ENCODE measurements at regions not wholly inside any gene's neighbourhood (a gene's known extent, or its start where the extent isn't known, plus 50 kb on each side); places are given as distances from the start of the nearest gene placed in this dataset.

GRCh38 chr2:120867290-120868241 lies 131.9 kb downstream of the GLI2 start:
- TF ChIP-seq CTCF (IDR thresholded peaks at IDR 0.05; ENCODE audit: extremely low read depth, missing control alignments): no peak
- DNase-seq (ENCODE audit: low spot score): no peak

- no peak for DNase-seq (ENCODE audit: low spot score)
- TF ChIP-seq CTCF (IDR thresholded peaks at IDR 0.05; ENCODE audit: extremely low read depth, missing control alignments): no peak
Measured at GRCh38 chr2:120868366-120868765, 132.7 kb downstream of the GLI2 start.

DNA sequence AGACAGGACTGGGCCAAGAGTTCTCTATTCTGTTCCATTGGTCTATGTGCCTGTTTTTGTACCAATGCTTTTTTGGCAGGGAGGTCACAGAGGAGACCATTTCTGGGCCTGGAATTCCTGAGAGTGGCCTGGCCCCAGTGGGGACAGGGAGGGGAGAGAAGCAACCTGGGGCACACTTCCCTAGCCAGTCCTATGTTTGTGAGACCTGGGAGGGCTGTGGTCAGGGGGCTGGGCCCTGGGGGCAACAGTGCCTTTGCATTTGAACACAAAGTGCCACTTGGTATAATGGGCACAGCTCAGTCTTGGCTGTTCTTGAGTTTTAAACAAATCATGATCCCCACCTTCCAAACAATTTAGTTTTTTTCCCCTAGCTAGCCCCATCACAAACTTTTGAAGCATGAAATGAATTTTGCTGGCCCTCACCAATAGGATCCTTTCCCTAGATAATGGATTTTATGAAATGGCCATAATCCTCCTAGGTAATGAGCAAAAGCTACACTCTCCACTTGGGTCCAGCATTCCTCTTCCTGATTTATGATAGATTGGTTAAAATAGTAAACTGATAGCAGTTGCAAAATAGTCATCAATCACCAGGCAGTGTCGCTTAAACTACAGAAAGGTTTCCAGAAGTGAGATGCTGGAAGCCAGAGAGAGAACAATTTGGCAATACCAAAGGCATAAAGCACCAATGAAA lies 133.5 kb downstream of the GLI2 start:
- TF ChIP-seq CTCF (IDR thresholded peaks at IDR 0.05; ENCODE audit: extremely low read depth, missing control alignments): no peak
- DNase-seq (ENCODE audit: low spot score): no peak

DNA sequence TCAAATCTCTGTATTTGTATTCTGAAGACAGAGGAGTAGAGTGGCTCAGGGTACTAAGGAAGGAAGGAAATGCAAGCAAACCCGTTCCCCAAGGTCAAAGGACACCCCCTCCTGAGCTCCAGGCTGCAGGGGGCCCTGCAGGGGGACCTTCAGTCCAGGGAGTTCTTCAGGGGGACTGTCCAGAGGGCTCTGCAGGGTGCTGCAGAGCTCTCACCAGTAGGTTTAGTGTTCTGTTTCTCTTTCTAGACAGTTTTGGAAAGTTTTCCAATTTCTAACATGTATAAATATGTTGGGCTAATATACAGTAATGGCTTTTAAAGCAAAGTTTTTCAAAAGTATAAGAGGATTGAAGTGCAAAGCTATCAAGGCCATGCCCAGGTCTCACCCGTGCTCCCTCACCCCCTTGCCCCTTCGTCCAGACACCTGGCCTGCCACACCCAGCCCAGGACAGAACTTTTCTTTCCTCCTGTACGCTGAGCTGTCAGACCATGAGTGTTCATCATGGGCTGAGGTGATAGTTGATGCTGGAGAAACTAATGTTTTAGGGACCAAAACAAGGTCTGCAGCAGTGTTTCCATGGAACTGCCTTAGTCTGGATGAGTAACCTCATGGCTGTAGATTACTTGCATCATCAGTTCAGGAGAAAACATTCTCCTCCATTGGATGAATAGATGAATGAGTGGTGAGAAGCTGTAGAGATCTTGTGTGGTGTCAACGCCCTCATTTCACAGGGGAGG lies 134.2 kb downstream of the GLI2 start:
- TF ChIP-seq CTCF (IDR thresholded peaks at IDR 0.05; ENCODE audit: extremely low read depth, missing control alignments): no peak
- no peak for DNase-seq (ENCODE audit: low spot score)

DNA sequence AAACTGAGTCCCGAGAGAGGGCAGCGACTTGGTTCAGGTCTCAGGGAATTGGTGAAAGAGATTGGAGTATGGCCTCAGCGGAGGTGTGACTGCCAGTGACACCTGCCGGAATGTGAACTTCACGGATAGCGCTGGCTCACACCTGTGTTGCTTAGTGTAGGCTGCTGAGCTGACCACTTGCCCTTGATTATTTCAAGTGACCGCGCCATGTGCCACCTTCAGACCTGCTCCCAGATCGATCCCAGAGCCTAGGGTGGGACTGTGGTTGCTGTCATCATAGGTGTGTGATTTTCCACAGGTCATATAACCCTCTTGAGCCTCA lies 134.8 kb downstream of the GLI2 start:
- no peak for TF ChIP-seq CTCF (IDR thresholded peaks at IDR 0.05; ENCODE audit: extremely low read depth, missing control alignments)
- DNase-seq (ENCODE audit: low spot score): no peak

DNA sequence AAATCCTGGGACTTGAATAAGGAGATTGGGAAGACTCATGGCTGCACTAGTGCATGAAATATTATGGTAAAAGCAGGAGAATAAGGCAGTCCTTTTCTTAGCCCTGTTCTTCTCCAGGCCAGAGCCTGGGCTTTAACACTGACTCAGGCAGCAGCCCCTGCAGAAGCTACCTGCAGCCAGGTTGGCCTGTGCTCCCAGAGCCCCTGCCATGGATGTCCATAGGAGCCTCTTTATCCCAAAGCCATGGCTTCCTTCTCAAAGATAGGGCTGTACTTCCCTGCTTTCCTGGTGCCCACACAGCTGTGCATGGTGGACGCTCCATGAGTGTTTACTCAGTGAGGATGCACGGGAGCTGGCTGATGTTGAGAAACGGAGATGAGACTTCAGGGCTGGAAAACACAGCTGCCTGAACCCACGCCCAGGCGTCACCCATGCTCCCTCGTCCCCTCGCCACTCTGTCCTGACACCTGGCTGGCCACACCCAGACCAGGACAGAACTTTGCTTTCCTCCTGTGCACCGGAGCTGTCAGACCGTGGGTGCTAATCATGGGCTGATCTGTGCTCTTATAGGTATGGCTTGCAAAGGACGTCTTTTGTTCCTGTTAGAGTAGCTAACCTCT lies 135.5 kb downstream of the GLI2 start:
- TF ChIP-seq CTCF (IDR thresholded peaks at IDR 0.05; ENCODE audit: extremely low read depth, missing control alignments): no peak
- DNase-seq (ENCODE audit: low spot score): no peak

All from GM20000 (cell line).